ENCODE measurements at regions not wholly inside any gene's neighbourhood (a gene's known extent, or its start where the extent isn't known, plus 50 kb on each side); places are given as distances from the start of the nearest gene placed in this dataset.

DNA sequence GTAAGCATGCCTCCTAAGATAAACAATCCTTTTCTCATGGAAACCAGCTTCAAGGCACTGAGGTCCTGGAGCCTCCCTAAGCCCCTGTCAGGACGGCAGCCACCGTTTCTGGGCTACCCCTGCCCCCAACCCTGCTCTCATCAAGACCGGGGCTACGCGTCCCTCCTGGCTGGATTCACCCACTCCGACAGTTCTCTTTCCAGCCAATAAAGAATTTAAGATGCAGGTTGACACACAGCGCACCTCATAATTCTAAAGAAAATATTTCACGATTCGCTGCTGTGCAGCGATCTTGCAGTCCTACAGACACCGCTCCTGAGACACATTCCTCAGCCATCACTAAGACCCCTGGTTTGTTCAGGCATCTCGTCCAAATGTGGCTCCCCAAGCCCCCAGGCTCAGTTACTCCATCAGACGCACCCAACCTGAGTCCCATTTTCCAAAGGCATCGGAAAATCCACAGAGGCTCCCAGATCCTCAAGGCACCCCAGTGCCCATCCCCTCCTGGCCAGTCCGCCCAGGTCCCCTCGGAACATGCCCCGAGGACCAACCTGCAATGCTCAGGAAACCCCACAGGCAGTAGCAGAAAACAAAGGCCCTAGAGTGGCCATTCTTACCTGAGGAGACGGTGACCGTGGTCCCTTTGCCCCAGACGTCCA lies 336.3 kb downstream of the TMEM121 start:
- DNase-seq (ENCODE audit: low read depth), result no peak
- TF ChIP-seq, protein P1, sequence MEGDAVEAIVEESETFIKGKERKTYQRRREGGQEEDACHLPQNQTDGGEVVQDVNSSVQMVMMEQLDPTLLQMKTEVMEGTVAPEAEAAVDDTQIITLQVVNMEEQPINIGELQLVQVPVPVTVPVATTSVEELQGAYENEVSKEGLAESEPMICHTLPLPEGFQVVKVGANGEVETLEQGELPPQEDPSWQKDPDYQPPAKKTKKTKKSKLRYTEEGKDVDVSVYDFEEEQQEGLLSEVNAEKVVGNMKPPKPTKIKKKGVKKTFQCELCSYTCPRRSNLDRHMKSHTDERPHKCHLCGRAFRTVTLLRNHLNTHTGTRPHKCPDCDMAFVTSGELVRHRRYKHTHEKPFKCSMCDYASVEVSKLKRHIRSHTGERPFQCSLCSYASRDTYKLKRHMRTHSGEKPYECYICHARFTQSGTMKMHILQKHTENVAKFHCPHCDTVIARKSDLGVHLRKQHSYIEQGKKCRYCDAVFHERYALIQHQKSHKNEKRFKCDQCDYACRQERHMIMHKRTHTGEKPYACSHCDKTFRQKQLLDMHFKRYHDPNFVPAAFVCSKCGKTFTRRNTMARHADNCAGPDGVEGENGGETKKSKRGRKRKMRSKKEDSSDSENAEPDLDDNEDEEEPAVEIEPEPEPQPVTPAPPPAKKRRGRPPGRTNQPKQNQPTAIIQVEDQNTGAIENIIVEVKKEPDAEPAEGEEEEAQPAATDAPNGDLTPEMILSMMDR (conservative IDR thresholded peaks at IDR 0.05; ENCODE audit: low read depth, low read length), result no peak
- no peak overlapping the region for H3K4me3 ChIP-seq (ENCODE audit: low read depth, low read length)

DNA sequence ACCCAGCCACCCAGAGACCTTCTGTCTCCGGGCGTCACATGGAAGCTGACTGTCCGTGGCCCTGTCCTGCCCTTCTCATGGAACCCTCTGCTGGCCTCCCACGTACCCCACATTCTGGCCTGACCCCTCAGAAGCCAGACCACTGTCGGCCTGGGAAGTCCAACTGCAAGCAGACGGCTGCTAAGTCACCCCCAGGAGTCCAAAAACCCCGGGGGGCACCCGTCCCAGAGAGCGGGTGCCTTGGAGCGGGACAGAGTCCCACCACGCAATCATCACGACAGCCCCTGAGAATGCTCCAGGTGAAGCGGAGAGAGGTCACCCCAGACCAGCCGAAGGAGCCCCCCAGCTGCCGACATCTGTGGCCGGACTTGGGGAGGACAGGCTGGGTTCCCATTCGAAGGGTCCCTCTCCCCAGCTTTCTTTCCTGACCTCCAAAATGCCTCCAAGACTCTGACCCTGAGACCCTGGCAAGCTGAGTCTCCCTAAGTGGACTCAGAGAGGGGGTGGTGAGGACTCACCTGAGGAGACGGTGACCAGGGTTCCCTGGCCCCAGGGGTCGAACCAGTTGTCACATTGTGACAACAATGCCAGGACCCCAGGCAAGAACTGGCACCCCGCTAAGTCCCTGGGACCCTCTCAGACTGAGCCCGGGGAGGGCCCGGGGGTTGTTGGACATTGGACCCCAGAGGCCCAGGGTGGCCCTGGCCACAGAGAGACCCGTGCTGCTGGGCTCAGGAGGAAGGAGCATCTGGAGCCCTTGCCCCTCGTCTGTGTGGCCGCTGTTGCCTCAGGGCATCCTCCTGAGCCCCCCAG lies 337.1 kb downstream of the TMEM121 start:
- H3K4me3 ChIP-seq (ENCODE audit: low read depth, low read length), result no peak overlapping the region
- TF ChIP-seq, protein P1 (conservative IDR thresholded peaks at IDR 0.05; ENCODE audit: low read depth, low read length), result no peak

DNA sequence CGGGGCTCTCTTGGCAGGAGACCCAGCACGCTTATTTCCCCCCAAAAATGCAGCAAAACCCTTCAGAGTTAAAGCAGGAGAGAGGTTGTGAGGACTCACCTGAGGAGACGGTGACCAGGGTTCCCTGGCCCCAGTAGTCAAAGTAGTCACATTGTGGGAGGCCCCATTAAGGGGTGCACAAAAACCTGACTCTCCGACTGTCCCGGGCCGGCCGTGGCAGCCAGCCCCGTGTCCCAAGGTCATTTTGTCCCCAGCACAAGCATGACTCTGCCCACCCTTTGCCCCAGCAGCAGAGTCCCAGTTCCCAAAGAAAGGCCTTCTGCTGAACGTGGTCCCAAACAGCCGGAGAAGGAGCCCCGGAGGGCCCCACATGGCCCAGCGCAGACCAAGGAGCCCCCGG lies 337.7 kb downstream of the TMEM121 start:
- no peak for DNase-seq (ENCODE audit: low read depth)
- TF ChIP-seq, protein P1 (conservative IDR thresholded peaks at IDR 0.05; ENCODE audit: low read depth, low read length), result no peak
- no peak overlapping the region for H3K4me3 ChIP-seq (ENCODE audit: low read depth, low read length)

More for the DNA sequence above, 337.1 kb downstream of the TMEM121 start:
- DNase-seq (ENCODE audit: low read depth), result no peak

DNA sequence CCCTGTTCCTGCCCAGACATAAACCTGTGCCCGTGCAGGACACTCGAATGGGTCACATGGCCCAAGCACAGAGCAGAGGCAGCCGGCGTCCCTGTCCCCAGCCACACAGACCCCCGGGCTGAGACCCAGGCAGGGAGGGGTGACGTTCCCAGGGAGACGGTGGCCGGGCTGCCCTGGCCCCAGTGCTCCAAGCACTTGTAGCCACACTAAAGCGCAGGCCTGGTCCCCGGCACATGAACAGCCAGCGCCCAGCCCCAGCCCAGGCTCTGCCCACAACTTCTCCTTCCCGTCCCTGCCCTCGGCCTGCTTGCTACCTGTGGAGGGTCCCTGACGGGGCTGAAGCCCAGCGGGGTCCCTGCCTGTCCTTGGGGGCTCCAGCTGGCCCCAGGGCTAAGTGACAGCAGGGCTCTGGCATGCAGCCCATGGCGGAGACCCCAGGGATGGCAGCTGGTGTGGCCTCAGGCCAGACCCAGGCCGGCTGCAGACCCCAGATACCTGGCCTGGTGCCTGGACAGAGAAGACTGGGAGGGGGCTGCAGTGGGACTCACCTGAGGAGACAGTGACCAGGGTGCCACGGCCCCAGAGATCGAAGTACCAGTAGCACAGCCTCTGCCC lies 338.4 kb downstream of the TMEM121 start:
- TF ChIP-seq, protein P1 (conservative IDR thresholded peaks at IDR 0.05; ENCODE audit: low read depth, low read length), result no peak
- H3K4me3 ChIP-seq (ENCODE audit: low read depth, low read length), result no peak overlapping the region
- no peak for DNase-seq (ENCODE audit: low read depth)

DNA sequence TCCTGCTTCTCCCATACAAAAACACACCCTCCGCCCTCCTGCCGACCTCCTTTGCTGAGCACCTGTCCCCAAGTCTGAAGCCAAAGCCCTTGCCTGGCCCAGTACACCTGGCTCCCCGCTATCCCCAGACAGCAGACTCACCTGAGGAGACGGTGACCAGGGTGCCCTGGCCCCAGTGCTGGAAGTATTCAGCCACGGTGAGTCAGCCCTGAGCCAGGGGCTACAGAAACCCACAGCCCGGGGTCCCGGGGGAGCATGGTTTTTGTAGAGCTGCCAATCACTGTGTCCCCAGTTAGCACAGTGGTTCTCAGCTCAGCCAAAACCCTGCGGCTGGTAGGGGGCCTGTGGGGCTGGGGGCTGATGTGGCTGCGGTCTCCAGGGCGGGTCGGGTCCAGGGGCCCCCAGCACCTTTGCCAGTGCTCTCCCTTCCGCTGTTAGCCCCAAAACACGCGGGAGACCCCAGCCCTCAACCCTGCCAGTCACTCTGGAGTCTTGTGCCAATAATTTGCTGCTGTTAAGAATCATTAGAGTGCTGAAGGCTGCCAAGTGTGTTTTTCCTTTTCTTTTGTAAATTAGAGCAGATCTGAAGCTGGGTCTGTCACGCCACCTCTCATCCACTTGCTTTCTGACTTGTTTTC lies 339.0 kb downstream of the TMEM121 start:
- H3K4me3 ChIP-seq (ENCODE audit: low read depth, low read length), result no peak overlapping the region
- TF ChIP-seq, protein P1 (conservative IDR thresholded peaks at IDR 0.05; ENCODE audit: low read depth, low read length), result no peak
- no peak for DNase-seq (ENCODE audit: low read depth)

DNA sequence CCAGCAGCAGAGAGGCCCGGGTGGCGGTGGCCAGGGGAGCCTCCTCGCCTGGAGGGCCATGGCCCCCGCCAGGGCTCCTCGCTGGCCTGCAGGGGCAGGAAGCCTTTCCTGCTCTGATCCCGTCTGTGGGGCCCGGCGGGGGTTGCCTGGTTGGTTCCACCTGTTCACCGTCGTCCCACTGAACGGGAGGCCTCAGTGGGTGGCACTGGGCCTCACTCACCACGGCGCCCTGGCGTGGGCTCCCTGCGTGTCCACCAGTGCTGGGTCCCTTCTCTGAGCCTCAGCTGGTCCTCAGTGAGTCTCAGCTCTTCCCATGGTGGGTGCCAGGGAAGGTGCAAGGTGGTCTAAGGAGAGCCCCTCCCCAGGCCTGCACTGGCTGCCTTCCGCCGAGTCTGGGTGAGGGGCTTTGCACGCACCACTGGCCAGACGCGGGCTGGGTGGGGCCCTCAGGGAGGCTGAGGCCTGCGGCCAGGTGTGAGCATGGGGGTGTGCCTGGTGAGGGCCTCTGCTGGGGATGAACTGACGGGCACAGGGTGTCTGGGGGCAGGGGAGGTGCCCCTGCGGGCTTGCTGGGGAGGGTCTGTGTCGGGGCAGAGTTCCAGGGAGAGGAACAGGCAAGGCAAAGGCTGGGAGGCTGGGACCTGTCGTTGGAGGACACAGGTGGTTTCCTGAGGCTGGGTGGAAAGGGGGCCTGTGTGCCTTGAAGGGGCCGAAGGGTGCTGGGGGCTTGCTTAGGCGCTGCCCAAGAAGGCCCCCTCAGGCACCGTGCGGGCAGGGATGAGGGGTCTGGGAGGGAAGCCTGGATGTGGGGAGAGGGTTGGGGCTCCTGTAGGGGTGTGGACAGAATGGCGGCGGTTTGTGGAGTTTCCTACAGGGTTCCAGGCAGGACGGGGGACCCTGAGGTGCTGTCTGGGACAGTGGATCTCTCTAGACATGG lies 339.8 kb downstream of the TMEM121 start:
- no peak overlapping the region for H3K4me3 ChIP-seq (ENCODE audit: low read depth, low read length)
- DNase-seq (ENCODE audit: low read depth), result no peak

More for the DNA sequence above, 339.8 kb downstream of the TMEM121 start:
- TF ChIP-seq, protein P1 (conservative IDR thresholded peaks at IDR 0.05; ENCODE audit: low read depth, low read length), result no peak
